GM12878 (cell line): ENCODE measurements at regions not wholly inside any gene's neighbourhood (a gene's known extent, or its start where the extent isn't known, plus 50 kb on each side); places are given as distances from the start of the nearest gene placed in this dataset.

ENCODE experiments used
- ATAC-seq: fragments of 200-7000 bp; cut with Tn5 transposase; 3 replicates; pipeline ENCODE4 v1.9.1; 2020; ENCODE audit warnings: mild to moderate bottlenecking, moderate library complexity
- BruUV-seq: library from RNA; stranded (reverse); fragments of 400-500 nt; replicated peaks from 2 replicates; lab custom pipeline; 2021; lab: Mats Ljungman, UMichigan
- CTCF ChIA-PET: fragments of 300-600 bp; sonication (Branson Sonifier 250); formaldehyde crosslinking; extraction: SDS; loops from one replicate; lab custom pipeline; 2021; ENCODE audit warnings: inconsistent platforms; lab: Yijun Ruan, JAX
- POLR2A ChIA-PET: fragments of 350-600 bp; formaldehyde crosslinking; extraction: SDS; loops from one replicate; lab custom pipeline; 2021; ENCODE audit warnings: inconsistent platforms; lab: Charles Lee
- RAD21 ChIA-PET: fragments of 300-600 bp; sonication (Branson Sonifier 250); formaldehyde crosslinking; loops from one replicate; lab custom pipeline; 2023; ENCODE audit warnings: antibody characterized with exemption; ENCODE audit not compliant: unreplicated experiment; lab: Charles Lee
- SMC1A ChIA-PET: fragments of 300-600 bp; sonication (Branson Sonifier 250); formaldehyde crosslinking; loops from one replicate; lab custom pipeline; 2023; ENCODE audit not compliant: unreplicated experiment, uncharacterized antibody; lab: Charles Lee
- DNase-seq: peaks from one replicate; pipeline ENCODE4 v3.0.0-alpha.2; 2011; ENCODE audit warnings: low read depth, low spot score
- FAIRE-seq: peaks from 3 replicates; lab custom pipeline; 2011; peaks lifted over from hg19 to GRCh38; lab: Jason Lieb, UNC
- H2AFZ ChIP-seq: 2 replicates; pipeline ENCODE4 v1.6.0; 2011; ENCODE audit warnings: low read depth, low read length, control low read depth; ENCODE audit not compliant: control insufficient read depth
- H3K27ac ChIP-seq: 2 replicates; pipeline ENCODE4 v1.5.1; 2011; ENCODE audit warnings: control low read depth; ENCODE audit not compliant: control insufficient read depth, insufficient read depth
- H3K27me3 ChIP-seq, 2 experiments: replicated peaks in 1 of 2; 2 replicates each; pipeline versions ENCODE4 v1.6.0 to v1.6.1; 2011; ENCODE audit warnings: low read length in 1 of 2; ENCODE audit not compliant: control insufficient read depth in 2 of 2, insufficient read depth in 2 of 2
- H3K36me3 ChIP-seq, 2 experiments: 2 replicates each; pipeline ENCODE4 v1.5.1; 2011; ENCODE audit warnings: low read length in 1 of 2; ENCODE audit not compliant: control insufficient read depth in 2 of 2, insufficient read depth in 2 of 2
- H3K4me1 ChIP-seq: 2 replicates; pipeline ENCODE4 v1.6.1; 2011; ENCODE audit warnings: mild to moderate bottlenecking, low read length, moderate library complexity, mixed read lengths; ENCODE audit not compliant: control insufficient read depth, insufficient read depth
- H3K4me2 ChIP-seq: 2 replicates; pipeline ENCODE4 v1.6.0; 2011; ENCODE audit warnings: control low read depth; ENCODE audit not compliant: control insufficient read depth, insufficient read depth
- H3K4me3 ChIP-seq: fragments of 200-600 bp; sonication (generic); 2 replicates; pipeline ENCODE4 v1.5.1; 2016
- H3K79me2 ChIP-seq: 2 replicates; pipeline ENCODE4 v1.6.0; 2011; ENCODE audit warnings: low read length; ENCODE audit not compliant: control insufficient read depth, insufficient read depth
- H3K9ac ChIP-seq: 2 replicates; pipeline ENCODE4 v1.8.0; 2011; ENCODE audit warnings: low read length, control low read depth, mixed read lengths; ENCODE audit not compliant: control insufficient read depth, insufficient read depth
- H3K9me3 ChIP-seq: replicated peaks from 3 replicates; pipeline ENCODE4 v1.5.1; 2011; ENCODE audit warnings: mild to moderate bottlenecking, low read length; ENCODE audit not compliant: control insufficient read depth, insufficient read depth
- H4K20me1 ChIP-seq: 2 replicates; pipeline ENCODE4 v1.6.0; 2011; ENCODE audit not compliant: control insufficient read depth, insufficient read depth
- BCL11A ChIP-seq: IDR thresholded peaks from 2 replicates; pipeline ENCODE4 v1.6.1; 2011; ENCODE audit warnings: low read depth, low read length
- BCLAF1 ChIP-seq: fragments of 450-650 bp; IDR thresholded peaks from 2 replicates; pipeline ENCODE4 v1.6.1; 2017; ENCODE audit warnings: antibody characterized with exemption, mild to moderate bottlenecking, moderate library complexity
- HCFC1 ChIP-seq: fragments of 150-350 bp; IDR thresholded peaks from 2 replicates; pipeline ENCODE4 v1.6.1; 2014; ENCODE audit warnings: low read length
- IKZF2 ChIP-seq, 2 experiments: fragments of 450-650 bp; IDR thresholded peaks; 2 replicates each; pipeline ENCODE4 v1.6.1; 2017; ENCODE audit warnings: mild to moderate bottlenecking in 2 of 2, moderate library complexity in 2 of 2
- IRF4 ChIP-seq: IDR thresholded peaks from 2 replicates; pipeline ENCODE4 v1.6.1; 2011; ENCODE audit warnings: low read depth, low read length
- MXI1 ChIP-seq: fragments of 150-350 bp; IDR thresholded peaks from 2 replicates; pipeline ENCODE4 v1.6.1; 2011; ENCODE audit warnings: low read depth, mild to moderate bottlenecking, inconsistent platforms, low read length, improper control_type of control experiment
- SMAD1 ChIP-seq: fragments of 450-650 bp; IDR thresholded peaks from 2 replicates; pipeline ENCODE4 v1.6.1; 2018; ENCODE audit warnings: mild to moderate bottlenecking, low read depth; ENCODE audit not compliant: partially characterized antibody
- SREBF1 ChIP-seq: IDR thresholded peaks from 2 replicates; pipeline ENCODE4 v1.6.1; 2012; ENCODE audit warnings: mild to moderate bottlenecking, low read length
- STAT1 ChIP-seq: fragments of 450-650 bp; conservative IDR thresholded peaks from 2 replicates; pipeline ENCODE4 v1.6.1; 2014; ENCODE audit warnings: antibody characterized with exemption, mild to moderate bottlenecking
- SUZ12 ChIP-seq: fragments of 200-600 bp; sonication (generic); IDR thresholded peaks from one replicate; pipeline ENCODE4 v1.6.1; 2018; ENCODE audit warnings: antibody characterized with exemption, mild to moderate bottlenecking; ENCODE audit not compliant: unreplicated experiment
- WGBS: methylation state at CpG from one replicate; pipeline ENCODE4 v1.1.6; 2016; ENCODE audit warnings: low lambda C conversion rate; ENCODE audit not compliant: insufficient replicate concordance, insufficient coverage; ENCODE audit errors: missing lambda C conversion rate; 5-methylcytosine and 5-hydroxymethylcytosine counted together
- in situ Hi-C: fragments of 300-500 bp; cut with MboI; formaldehyde crosslinking; loops from 9 replicates; pipeline ENCODE4 v1.14.3; 2018; ENCODE audit warnings: mixed read lengths
- intact Hi-C: fragments of 100-400 bp; cut with micrococcal nuclease; formaldehyde crosslinking; loops from one replicate; pipeline ENCODE4 v1.14.2; 2022; ENCODE audit not compliant: unreplicated experiment
- TF ChIP-seq, protein P1 (sequence below): fragments of 450-650 bp; IDR thresholded peaks from 2 replicates; pipeline ENCODE4 v1.6.1; 2016; ENCODE audit warnings: mild to moderate bottlenecking
- TF ChIP-seq, protein P2 (sequence below): IDR thresholded peaks from 2 replicates; pipeline ENCODE4 v1.6.1; 2011; ENCODE audit warnings: borderline replicate concordance, low read depth, mild to moderate bottlenecking, moderate library complexity, mixed read lengths, low read length; ENCODE audit not compliant: insufficient read depth; ENCODE audit errors: extremely low read length

DNA sequence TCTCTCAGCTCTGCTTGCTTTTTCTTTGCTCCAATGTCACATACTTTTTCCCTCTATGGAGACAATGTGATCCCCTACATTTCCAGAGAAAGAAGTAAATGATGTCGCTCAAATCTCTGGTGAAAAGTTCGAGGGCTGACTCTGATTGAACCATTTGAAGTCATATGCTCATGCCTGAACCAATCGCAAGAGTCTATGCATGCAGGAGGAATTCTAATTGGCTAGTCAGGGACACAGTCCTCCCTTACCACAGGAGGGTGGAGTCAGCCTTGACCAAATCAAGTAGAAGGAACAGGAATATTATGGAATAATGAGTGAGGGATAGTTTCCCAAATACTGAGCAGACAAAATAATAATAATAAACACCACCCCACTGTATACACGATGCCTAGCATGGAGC, 96.8 kb downstream of the PRLHR start:
- Histone ChIP-seq H3K4me1 (no peaks in the 10 kb centered on the region), H3K9me3 (no peaks in the 10 kb centered on the region), H4K20me1 (no peaks in the 10 kb centered on the region), H2AFZ (no peak overlapping the region), H3K9ac (no peak overlapping the region), H3K4me3 (no peak overlapping the region)
- intact Hi-C loops (no loop called here), in situ Hi-C loops (no loop called here)
- FAIRE-seq (no peak), DNase-seq (no peak), ATAC-seq (no peak)
- no TSS peak for BruUV-seq
- RAD21 ChIA-PET: no interaction called here
- SMC1A ChIA-PET: no interaction called here
- WGBS: 26% methylated on average over 4 of the region's 4 CpGs
- CTCF ChIA-PET: no interaction called here
- POLR2A ChIA-PET: no interaction called here
- no peak for TF ChIP-seq SUZ12
- no peak for TF ChIP-seq BCLAF1
- TF ChIP-seq, protein P1, sequence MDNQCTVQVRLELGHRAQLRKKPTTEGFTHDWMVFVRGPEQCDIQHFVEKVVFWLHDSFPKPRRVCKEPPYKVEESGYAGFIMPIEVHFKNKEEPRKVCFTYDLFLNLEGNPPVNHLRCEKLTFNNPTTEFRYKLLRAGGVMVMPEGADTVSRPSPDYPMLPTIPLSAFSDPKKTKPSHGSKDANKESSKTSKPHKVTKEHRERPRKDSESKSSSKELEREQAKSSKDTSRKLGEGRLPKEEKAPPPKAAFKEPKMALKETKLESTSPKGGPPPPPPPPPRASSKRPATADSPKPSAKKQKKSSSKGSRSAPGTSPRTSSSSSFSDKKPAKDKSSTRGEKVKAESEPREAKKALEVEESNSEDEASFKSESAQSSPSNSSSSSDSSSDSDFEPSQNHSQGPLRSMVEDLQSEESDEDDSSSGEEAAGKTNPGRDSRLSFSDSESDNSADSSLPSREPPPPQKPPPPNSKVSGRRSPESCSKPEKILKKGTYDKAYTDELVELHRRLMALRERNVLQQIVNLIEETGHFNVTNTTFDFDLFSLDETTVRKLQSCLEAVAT: no peak
- TF ChIP-seq IRF4: no peak
- no peak for TF ChIP-seq SREBF1
- TF ChIP-seq STAT1: no peak
- no peak for TF ChIP-seq BCL11A
- TF ChIP-seq, protein P2, sequence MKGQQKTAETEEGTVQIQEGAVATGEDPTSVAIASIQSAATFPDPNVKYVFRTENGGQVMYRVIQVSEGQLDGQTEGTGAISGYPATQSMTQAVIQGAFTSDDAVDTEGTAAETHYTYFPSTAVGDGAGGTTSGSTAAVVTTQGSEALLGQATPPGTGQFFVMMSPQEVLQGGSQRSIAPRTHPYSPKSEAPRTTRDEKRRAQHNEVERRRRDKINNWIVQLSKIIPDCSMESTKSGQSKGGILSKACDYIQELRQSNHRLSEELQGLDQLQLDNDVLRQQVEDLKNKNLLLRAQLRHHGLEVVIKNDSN: no peak
- TF ChIP-seq MXI1: no peak
- no peak for TF ChIP-seq SMAD1
- TF ChIP-seq IKZF2 (IDR thresholded peaks at IDR 0.05): no peak
- TF ChIP-seq HCFC1: no peak
- TF ChIP-seq, all 136 proteins: peak for 0
- H3K79me2 ChIP-seq: no peaks in the 10 kb centered on the region
- no peak overlapping the region for H3K4me2 ChIP-seq
- H3K36me3 ChIP-seq: no peaks in the 10 kb centered on the region
- H3K27ac ChIP-seq: no peak overlapping the region
- no peaks in the 10 kb centered on the region for H3K27me3 ChIP-seq
